Glomerular visceral epithelial cell (primary cell): ENCODE measurements at regions not wholly inside any gene's neighbourhood (a gene's known extent, or its start where the extent isn't known, plus 50 kb on each side); places are given as distances from the start of the nearest gene placed in this dataset.
"Not testable (repeated sequence)": the region's sequence is repeated elsewhere in the genome, so short reads cannot be mapped to it uniquely, and the experiment has no call there.

Source experiments
- DNase-seq: peaks from one replicate; pipeline ENCODE4 v3.0.0-alpha.2; 2016; ENCODE audit errors: extremely low spot score

GRCh38 chr7:68823996-68824780 is 774.1 kb upstream of the AUTS2 start:
- no peak for DNase-seq

GRCh38 chr7:68828575-68828974 is 769.7 kb upstream of the AUTS2 start:
- DNase-seq, result no peak

- no peak for DNase-seq
Measured at GRCh38 chr7:68833422-68833821, 764.9 kb upstream of the AUTS2 start.

- no peak for DNase-seq
Measured at GRCh38 chr7:68839014-68839413, 759.3 kb upstream of the AUTS2 start.

GRCh38 chr7:68840991-68841390 is 757.3 kb upstream of the AUTS2 start:
- DNase-seq, result no peak

- DNase-seq, result not testable (repeated sequence)
Measured at GRCh38 chr7:68843985-68844384, 754.3 kb upstream of the AUTS2 start.

GRCh38 chr7:68846811-68847325 is 751.4 kb upstream of the AUTS2 start:
- DNase-seq, result no peak

GRCh38 chr7:68853254-68853653 is 745.0 kb upstream of the AUTS2 start:
- no peak for DNase-seq

GRCh38 chr7:68857571-68857970 is 740.7 kb upstream of the AUTS2 start:
- DNase-seq, result no peak

- no peak for DNase-seq
Measured at GRCh38 chr7:68858497-68858896, 739.8 kb upstream of the AUTS2 start.

GRCh38 chr7:68861171-68861570 is 737.1 kb upstream of the AUTS2 start:
- DNase-seq, result no peak

GRCh38 chr7:68862261-68862660 is 736.0 kb upstream of the AUTS2 start:
- DNase-seq, result no peak

- DNase-seq, result no peak
Measured at GRCh38 chr7:68862736-68863135, 735.5 kb upstream of the AUTS2 start.

- DNase-seq, result no peak
Measured at GRCh38 chr7:68865351-68866199, 732.7 kb upstream of the AUTS2 start.

- DNase-seq, result no peak
Measured at GRCh38 chr7:68866200-68866570, 732.1 kb upstream of the AUTS2 start.

- DNase-seq, result not testable (repeated sequence)
Measured at GRCh38 chr7:68866721-68867120, 731.6 kb upstream of the AUTS2 start.

- no peak for DNase-seq
Measured at GRCh38 chr7:68868978-68869377, 729.3 kb upstream of the AUTS2 start.

- no peak for DNase-seq
Measured at GRCh38 chr7:68873616-68874015, 724.7 kb upstream of the AUTS2 start.

- no peak for DNase-seq
Measured at GRCh38 chr7:68875857-68876256, 722.4 kb upstream of the AUTS2 start.

GRCh38 chr7:68887116-68887515 is 711.2 kb upstream of the AUTS2 start:
- DNase-seq, result not testable (repeated sequence)

GRCh38 chr7:68888971-68889385 is 709.3 kb upstream of the AUTS2 start:
- DNase-seq, result no peak

- DNase-seq, result peak; percentile 66
Measured at GRCh38 chr7:68892236-68892635, 706.0 kb upstream of the AUTS2 start.

- no peak for DNase-seq
Measured at GRCh38 chr7:68893411-68893810, 704.9 kb upstream of the AUTS2 start.
